ENCODE measurements at regions not wholly inside any gene's neighbourhood (a gene's known extent, or its start where the extent isn't known, plus 50 kb on each side); places are given as distances from the start of the nearest gene placed in this dataset.

- ChIA-PET POLR2A (ENCODE audit: partially characterized antibody) (no interaction called here), CTCF (ENCODE audit: partially characterized antibody) (interaction anchor here (1.2 kb wide), 1 partner anchor 19 kb away, joined by 3 read pairs; no protein-coding TSS in a partner anchor)
- Histone ChIP-seq H2AFZ (ENCODE audit: low read length) (peak overlapping the region; percentile 86; the same call in 1 of the 2 replicates), H3K4me3 (ENCODE audit: extremely low read depth in 1 of 4, insufficient read depth in 2 of 4, low read depth in 3 of 4, low read length in 4 of 4) (no peak overlapping the region), H3K14ac (ENCODE audit: insufficient read length) (no peak overlapping the region), H2BK15ac (ENCODE audit: low read length) (no peak overlapping the region), H4K8ac (ENCODE audit: extremely low read depth, insufficient read depth, low read length) (no peak overlapping the region), H3K27me3 (replicated peaks in 1 of 4; ENCODE audit: control insufficient read depth in 3 of 4, extremely low read depth in 1 of 4, insufficient read depth in 3 of 4, low read length in 3 of 4) (no peaks in the 10 kb centered on the region), H3K23me2 (ENCODE audit: low read depth, low read length) (no peaks in the 10 kb centered on the region), H3K9ac (replicated peaks in 1 of 4; ENCODE audit: extremely low read depth in 1 of 4, low read depth in 3 of 4, low read length in 3 of 4) (no peak overlapping the region), H2BK120ac (replicated peaks; ENCODE audit: low read depth, low read length) (no peak overlapping the region), H3K23ac (ENCODE audit: insufficient read length) (no peak overlapping the region), H3K4me1 (replicated peaks in 1 of 4; ENCODE audit: control insufficient read depth in 3 of 4, insufficient read depth in 4 of 4, low read length in 3 of 4) (peaks cover 0 to 15% (median 5%) of the 10 kb centered on the region in 4 experiments; a peak in 5 of 7 replicates), H3K36me3 (ENCODE audit: control insufficient read depth in 2 of 4, insufficient read depth in 4 of 4, low read length in 3 of 4) (no peaks in the 10 kb centered on the region), H2BK12ac (ENCODE audit: low read depth, low read length) (no peak overlapping the region), H3K79me1 (ENCODE audit: low read depth, low read length) (no peaks in the 10 kb centered on the region), H2BK20ac (ENCODE audit: low read length) (no peak overlapping the region), H2BK5ac (ENCODE audit: low read depth, low read length) (no peak overlapping the region), H4K20me1 (replicated peaks in 1 of 2; ENCODE audit: control insufficient read depth in 1 of 2, insufficient read depth in 2 of 2, low read length in 2 of 2) (no peaks in the 10 kb centered on the region), H3K9me3 (ENCODE audit: insufficient read depth in 2 of 2, low read depth in 1 of 2, low read length in 1 of 2) (no peaks in the 10 kb centered on the region), H3K4me2 (ENCODE audit: insufficient read depth in 1 of 2, low read depth in 2 of 2, low read length in 2 of 2) (no peak overlapping the region), H3K4ac (replicated peaks; ENCODE audit: insufficient read length, low read depth, low read length) (no peak overlapping the region), H2AK5ac (ENCODE audit: low read depth, low read length) (no peak overlapping the region), H4K5ac (ENCODE audit: insufficient read length, low read depth, low read length) (no peak overlapping the region), H4K91ac (replicated peaks; ENCODE audit: insufficient read length, low read length) (no peak overlapping the region), H3K18ac (ENCODE audit: extremely low read depth, low read length) (no peak overlapping the region), H3K79me2 (ENCODE audit: control insufficient read depth in 1 of 2, insufficient read depth in 2 of 2, low read length in 2 of 2) (no peaks in the 10 kb centered on the region), H3K27ac (ENCODE audit: low read depth, low read length) (no peak overlapping the region), H3K56ac (replicated peaks; ENCODE audit: insufficient read length, low read depth, low read length) (no peak overlapping the region)
- DNase-seq (ENCODE audit: low read depth in 1 of 2, low spot score in 2 of 2), result no peak
- no peak for FAIRE-seq
- TF ChIP-seq EP300 (IDR thresholded peaks at IDR 0.05; ENCODE audit: borderline replicate concordance in 1 of 2, low read depth in 2 of 2, low read length in 2 of 2), result no peak
- TF ChIP-seq GABPA (IDR thresholded peaks at IDR 0.05; ENCODE audit: borderline replicate concordance, insufficient read depth, low read length), result no peak
- no peak for TF ChIP-seq CHD2 (IDR thresholded peaks at IDR 0.05; ENCODE audit: low read length)
- TF ChIP-seq EGR1 (IDR thresholded peaks at IDR 0.05; ENCODE audit: borderline replicate concordance, low read depth, low read length), result no peak
- no peak for TF ChIP-seq RNF2 (IDR thresholded peaks at IDR 0.05; ENCODE audit: borderline replicate concordance, low read depth, low read length, missing control alignments, poor library complexity, severe bottlenecking)
- no peak for TF ChIP-seq MAFK (IDR thresholded peaks at IDR 0.05; ENCODE audit: low read depth, low read length)
- no peak for TF ChIP-seq E2F6 (IDR thresholded peaks at IDR 0.05)
- no peak for TF ChIP-seq SIRT6 (IDR thresholded peaks at IDR 0.05; ENCODE audit: low read length)
- TF ChIP-seq KDM1A (IDR thresholded peaks at IDR 0.05; ENCODE audit: borderline replicate concordance, low read length), result no peak
- no peak for TF ChIP-seq POLR2A (IDR thresholded peaks at IDR 0.05; ENCODE audit: control extremely low read depth in 1 of 2, low read depth in 2 of 2, low read length in 2 of 2)
Observed at GRCh38 chr1:81578867-81579266, 221.9 kb upstream of the ADGRL2 start.

Measured in H1 (cell line).